ENCODE measurements at regions not wholly inside any gene's neighbourhood (a gene's known extent, or its start where the extent isn't known, plus 50 kb on each side); places are given as distances from the start of the nearest gene placed in this dataset.

DNA sequence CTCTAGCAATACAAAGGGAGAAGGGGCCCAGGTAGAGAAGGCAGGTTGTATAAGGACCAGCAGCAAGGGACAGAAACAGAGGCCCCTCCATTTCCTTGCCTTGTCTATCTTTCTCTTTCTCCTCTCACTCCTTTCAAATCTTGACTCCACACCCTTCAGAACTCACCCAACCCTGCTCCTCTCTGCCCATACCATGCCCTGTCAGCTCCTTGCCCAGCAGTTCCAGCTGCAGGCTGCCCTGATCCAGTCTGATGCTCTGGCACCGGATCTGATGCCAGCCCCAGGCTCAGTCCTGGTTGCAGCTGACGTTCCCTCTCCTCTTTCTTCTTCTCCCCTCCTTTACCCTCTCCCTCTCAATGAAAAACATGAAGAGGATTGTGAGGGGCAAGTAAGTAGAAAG lies 291.2 kb downstream of the FBXW7 start:
- intact Hi-C loops (cut with DNase I): no loop called here
- WGBS: 93% methylated on average over 2 of the region's 2 CpGs
- TF ChIP-seq POLR2AphosphoS5 (IDR thresholded peaks at IDR 0.05) (no peak), POLR2A (IDR thresholded peaks at IDR 0.05) (no peak)
- TF ChIP-seq, protein P1, sequence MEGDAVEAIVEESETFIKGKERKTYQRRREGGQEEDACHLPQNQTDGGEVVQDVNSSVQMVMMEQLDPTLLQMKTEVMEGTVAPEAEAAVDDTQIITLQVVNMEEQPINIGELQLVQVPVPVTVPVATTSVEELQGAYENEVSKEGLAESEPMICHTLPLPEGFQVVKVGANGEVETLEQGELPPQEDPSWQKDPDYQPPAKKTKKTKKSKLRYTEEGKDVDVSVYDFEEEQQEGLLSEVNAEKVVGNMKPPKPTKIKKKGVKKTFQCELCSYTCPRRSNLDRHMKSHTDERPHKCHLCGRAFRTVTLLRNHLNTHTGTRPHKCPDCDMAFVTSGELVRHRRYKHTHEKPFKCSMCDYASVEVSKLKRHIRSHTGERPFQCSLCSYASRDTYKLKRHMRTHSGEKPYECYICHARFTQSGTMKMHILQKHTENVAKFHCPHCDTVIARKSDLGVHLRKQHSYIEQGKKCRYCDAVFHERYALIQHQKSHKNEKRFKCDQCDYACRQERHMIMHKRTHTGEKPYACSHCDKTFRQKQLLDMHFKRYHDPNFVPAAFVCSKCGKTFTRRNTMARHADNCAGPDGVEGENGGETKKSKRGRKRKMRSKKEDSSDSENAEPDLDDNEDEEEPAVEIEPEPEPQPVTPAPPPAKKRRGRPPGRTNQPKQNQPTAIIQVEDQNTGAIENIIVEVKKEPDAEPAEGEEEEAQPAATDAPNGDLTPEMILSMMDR (IDR thresholded peaks at IDR 0.05): no peak
- H3K36me3 ChIP-seq: no peaks in the 10 kb centered on the region
- DNase-seq (ENCODE audit: low spot score): no peak
- no peaks in the 10 kb centered on the region for H3K9me3 ChIP-seq
- H3K4me1 ChIP-seq (replicated peaks): no peaks in the 10 kb centered on the region
- no peak overlapping the region for H3K27ac ChIP-seq
- no peak overlapping the region for H3K4me3 ChIP-seq
- H3K27me3 ChIP-seq (replicated peaks; ENCODE audit: insufficient read depth): peaks cover 2% of the 10 kb centered on the region

- Histone ChIP-seq H3K27me3 (replicated peaks; ENCODE audit: insufficient read depth) (peaks cover 2% of the 10 kb centered on the region), H3K36me3 (no peaks in the 10 kb centered on the region), H3K4me1 (replicated peaks) (no peaks in the 10 kb centered on the region), H3K27ac (no peak overlapping the region), H3K9me3 (no peaks in the 10 kb centered on the region), H3K4me3 (no peak overlapping the region)
- intact Hi-C loops (cut with DNase I): no loop called here
- DNase-seq (ENCODE audit: low spot score): no peak
- 52% methylated on average over 11 of the region's 11 CpGs for whole genome bisulfite sequencing
- no peak for TF ChIP-seq POLR2A (IDR thresholded peaks at IDR 0.05)
- TF ChIP-seq, protein P1 (IDR thresholded peaks at IDR 0.05): no peak
Observed at GRCh38 chr4:152243896-152244595, 291.8 kb downstream of the FBXW7 start.

- Histone ChIP-seq H3K4me3 (no peak overlapping the region), H3K27ac (no peak overlapping the region), H3K4me1 (replicated peaks) (no peaks in the 10 kb centered on the region), H3K36me3 (no peaks in the 10 kb centered on the region), H3K27me3 (replicated peaks; ENCODE audit: insufficient read depth) (peaks cover 2% of the 10 kb centered on the region), H3K9me3 (no peaks in the 10 kb centered on the region)
- no peak for DNase-seq (ENCODE audit: low spot score)
- WGBS: 76% methylated on average over 2 of the region's 2 CpGs
- intact Hi-C loops (cut with DNase I): no loop called here
- no peak for TF ChIP-seq POLR2AphosphoS5 (IDR thresholded peaks at IDR 0.05)
- TF ChIP-seq, protein P1 (IDR thresholded peaks at IDR 0.05): no peak
- TF ChIP-seq POLR2A (IDR thresholded peaks at IDR 0.05): no peak
Observed at GRCh38 chr4:152243206-152243605, 292.7 kb downstream of the FBXW7 start.

DNA sequence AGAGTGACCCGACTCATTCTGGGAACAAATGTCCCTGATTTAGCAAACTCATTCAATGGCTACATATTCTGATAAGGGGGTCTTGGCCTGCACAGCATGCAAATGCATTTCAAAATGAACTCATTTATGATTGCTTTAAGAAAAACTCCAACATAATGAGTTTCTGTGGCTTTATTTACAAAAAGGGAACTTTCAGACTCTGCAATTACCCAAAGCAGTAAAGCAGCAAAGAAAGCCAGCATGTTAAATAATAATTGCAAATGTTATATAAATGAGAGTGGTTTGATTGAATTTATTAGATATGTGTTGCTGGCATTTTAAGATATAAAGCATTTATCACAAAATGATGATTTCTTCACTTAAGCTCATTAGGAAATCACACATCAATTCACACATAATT lies 295.7 kb downstream of the FBXW7 start:
- intact Hi-C loops (cut with DNase I): no loop called here
- H3K4me3 ChIP-seq: no peak overlapping the region
- no peaks in the 10 kb centered on the region for H3K9me3 ChIP-seq
- WGBS: 96% methylated on average over 1 of the region's 1 CpG
- H3K36me3 ChIP-seq: no peaks in the 10 kb centered on the region
- DNase-seq (ENCODE audit: low spot score): no peak
- H3K27ac ChIP-seq: no peak overlapping the region
- no peaks in the 10 kb centered on the region for H3K27me3 ChIP-seq (replicated peaks; ENCODE audit: insufficient read depth)
- H3K4me1 ChIP-seq (replicated peaks): no peaks in the 10 kb centered on the region
- no peak for TF ChIP-seq POLR2A (IDR thresholded peaks at IDR 0.05)
- TF ChIP-seq, protein P1 (IDR thresholded peaks at IDR 0.05): no peak
- no peak for TF ChIP-seq POLR2AphosphoS5 (IDR thresholded peaks at IDR 0.05)

DNA sequence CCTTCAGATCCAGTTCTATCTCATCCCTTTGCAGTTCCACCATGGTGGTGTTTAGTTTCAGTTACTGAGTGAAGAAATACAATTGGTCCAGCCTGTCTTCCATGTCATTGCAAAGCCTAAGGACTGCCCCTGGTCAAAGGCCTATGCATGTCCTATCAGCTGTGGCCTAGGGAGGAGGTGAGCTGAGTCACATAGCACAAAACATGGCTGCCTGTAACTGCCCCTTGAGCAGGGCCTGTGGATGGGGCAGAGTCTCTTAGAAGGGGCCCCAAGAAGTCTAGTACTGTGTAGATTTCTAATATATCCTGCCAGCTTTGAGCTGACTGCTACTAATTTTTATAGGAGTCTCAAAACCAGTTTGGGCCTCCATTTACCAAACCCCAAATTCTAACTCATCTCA lies 296.7 kb downstream of the FBXW7 start:
- no peak overlapping the region for H3K4me3 ChIP-seq
- intact Hi-C loops (cut with DNase I): no loop called here

More for the DNA sequence above, 296.7 kb downstream of the FBXW7 start:
- Histone ChIP-seq H3K27me3 (replicated peaks; ENCODE audit: insufficient read depth) (no peaks in the 10 kb centered on the region), H3K27ac (no peak overlapping the region), H3K4me1 (replicated peaks) (no peaks in the 10 kb centered on the region), H3K36me3 (no peaks in the 10 kb centered on the region), H3K9me3 (no peaks in the 10 kb centered on the region)
- no peak for DNase-seq (ENCODE audit: low spot score)
- TF ChIP-seq, protein P1 (IDR thresholded peaks at IDR 0.05): no peak
- TF ChIP-seq POLR2A (IDR thresholded peaks at IDR 0.05) (no peak), POLR2AphosphoS5 (IDR thresholded peaks at IDR 0.05) (no peak)
